GM23338 (cell line): ENCODE measurements at regions not wholly inside any gene's neighbourhood (a gene's known extent, or its start where the extent isn't known, plus 50 kb on each side); places are given as distances from the start of the nearest gene placed in this dataset.

ENCODE experiments used
- ATAC-seq: fragments of 200-7000 bp; cut with Tn5 transposase; 3 replicates; pipeline ENCODE4 v1.9.1; 2020
- DNase-seq: peaks from one replicate; pipeline ENCODE4 v3.0.0-alpha.2; 2015; ENCODE audit warnings: low spot score
- H2AFZ ChIP-seq: fragments of 200-600 bp; sonication (generic); 2 replicates; pipeline ENCODE4 v1.8.0; 2016; ENCODE audit warnings: antibody characterized with exemption, mild to moderate bottlenecking, moderate library complexity
- H3F3A ChIP-seq: fragments of 200-600 bp; sonication (generic); replicated peaks from 2 replicates; pipeline ENCODE4 v1.8.0; 2017; ENCODE audit warnings: antibody characterized with exemption, mixed run types, low read depth
- H3K27ac ChIP-seq: fragments of 200-600 bp; sonication (generic); 2 replicates; pipeline ENCODE4 v1.6.1; 2016; ENCODE audit warnings: low read depth
- H3K27me3 ChIP-seq: fragments of 200-600 bp; sonication (generic); 2 replicates; pipeline ENCODE4 v1.8.0; 2016; ENCODE audit warnings: mild to moderate bottlenecking, mixed run types, moderate library complexity; ENCODE audit not compliant: insufficient read depth
- H3K36me3 ChIP-seq: fragments of 200-600 bp; sonication (generic); 2 replicates; pipeline ENCODE4 v1.8.0; 2016; ENCODE audit warnings: mild to moderate bottlenecking; ENCODE audit not compliant: insufficient read depth
- H3K4me1 ChIP-seq: fragments of 200-600 bp; sonication (generic); 2 replicates; pipeline ENCODE4 v1.8.0; 2016; ENCODE audit warnings: mild to moderate bottlenecking, moderate library complexity; ENCODE audit not compliant: insufficient read depth
- H3K4me2 ChIP-seq: fragments of 200-600 bp; sonication (generic); 2 replicates; pipeline ENCODE4 v1.7.1; 2017; ENCODE audit warnings: mixed run types
- H3K4me3 ChIP-seq: fragments of 200-600 bp; sonication (generic); 2 replicates; pipeline ENCODE4 v1.6.1; 2016; ENCODE audit warnings: mixed run types
- H3K79me2 ChIP-seq: fragments of 200-600 bp; sonication (generic); replicated peaks from 2 replicates; pipeline ENCODE4 v1.8.0; 2017; ENCODE audit warnings: mild to moderate bottlenecking; ENCODE audit not compliant: insufficient read depth
- H3K9me2 ChIP-seq: fragments of 200-600 bp; sonication (generic); 2 replicates; pipeline ENCODE4 v1.8.0; 2017; ENCODE audit not compliant: insufficient read depth
- H4K20me1 ChIP-seq: fragments of 200-600 bp; sonication (generic); replicated peaks from 2 replicates; pipeline ENCODE4 v1.8.0; 2017; ENCODE audit warnings: mild to moderate bottlenecking; ENCODE audit not compliant: insufficient read depth
- H3K27ac Mint-ChIP-seq: 2 replicates; pipeline ENCODE4 v1.8.0; 2020; ENCODE audit warnings: inconsistent platforms, mild to moderate bottlenecking, moderate library complexity, mixed read lengths
- H3K27me3 Mint-ChIP-seq: 3 replicates; pipeline ENCODE4 v1.8.0; 2022; ENCODE audit warnings: low read depth, mild to moderate bottlenecking, moderate library complexity, mixed read lengths, inconsistent platforms; ENCODE audit not compliant: insufficient read depth, poor library complexity
- H3K36me3 Mint-ChIP-seq: 3 replicates; pipeline ENCODE4 v1.8.0; 2021; ENCODE audit warnings: low read depth, mild to moderate bottlenecking, inconsistent platforms, moderate library complexity, mixed read lengths
- H3K4me1 Mint-ChIP-seq: 3 replicates; pipeline ENCODE4 v1.8.0; 2020; ENCODE audit warnings: mild to moderate bottlenecking, inconsistent platforms, mixed read lengths
- H3K4me3 Mint-ChIP-seq: 3 replicates; pipeline ENCODE4 v1.8.0; 2021; ENCODE audit warnings: moderate library complexity, mild to moderate bottlenecking, inconsistent platforms, mixed read lengths
- H3K9me3 Mint-ChIP-seq: 3 replicates; pipeline ENCODE4 v1.8.0; 2020; ENCODE audit warnings: moderate library complexity, mild to moderate bottlenecking, inconsistent platforms, mixed read lengths
- CREB1 ChIP-seq: fragments of 250-450 bp; sonication (Bioruptor Pico); IDR thresholded peaks from 2 replicates; pipeline ENCODE4 v1.5.0; 2020; ENCODE audit warnings: low read depth, mild to moderate bottlenecking, moderate library complexity
- CTCF ChIP-seq, 2 experiments: fragments of 200-600 bp in 1 of 2; sonication (generic) in 1 of 2; conservative IDR thresholded peaks; 2 replicates each; pipeline versions ENCODE4 v1.5.1 to v1.6.1; 2016 to 2017; ENCODE audit warnings: antibody characterized with exemption in 2 of 2, low read depth in 2 of 2, mild to moderate bottlenecking in 2 of 2, moderate library complexity in 1 of 2
- ETS1 ChIP-seq: IDR thresholded peaks from 2 replicates; pipeline ENCODE4 v1.6.1; 2016; ENCODE audit warnings: antibody characterized with exemption
- EZH2 ChIP-seq: fragments of 200-600 bp; sonication (generic); IDR thresholded peaks from one replicate; pipeline ENCODE4 v1.8.0; 2017; ENCODE audit warnings: antibody characterized with exemption, mild to moderate bottlenecking, low read depth; ENCODE audit not compliant: unreplicated experiment
- JUNB ChIP-seq: IDR thresholded peaks from one replicate; pipeline ENCODE4 v1.6.1; 2016; ENCODE audit warnings: antibody characterized with exemption; ENCODE audit not compliant: unreplicated experiment
- NANOG ChIP-seq: IDR thresholded peaks from 2 replicates; pipeline ENCODE4 v1.6.1; 2016; ENCODE audit warnings: antibody characterized with exemption, borderline replicate concordance
- POLR2AphosphoS5 ChIP-seq: IDR thresholded peaks from 2 replicates; pipeline ENCODE4 v1.6.1; 2016; ENCODE audit warnings: antibody characterized with exemption, low read depth
- STAT1 ChIP-seq: IDR thresholded peaks from one replicate; pipeline ENCODE4 v1.6.1; 2016; ENCODE audit warnings: antibody characterized with exemption; ENCODE audit not compliant: unreplicated experiment
- ZNF114 ChIP-seq: fragments of 250-450 bp; sonication (Bioruptor Pico); IDR thresholded peaks from 2 replicates; pipeline ENCODE4 v1.5.0; 2020; ENCODE audit warnings: mild to moderate bottlenecking, moderate library complexity
- ZNF331 ChIP-seq: fragments of 250-450 bp; sonication (Bioruptor Pico); IDR thresholded peaks from 2 replicates; pipeline ENCODE4 v1.5.0; 2020; ENCODE audit warnings: low read depth, mild to moderate bottlenecking, moderate library complexity
- ZNF462 ChIP-seq: fragments of 250-450 bp; sonication (Bioruptor Pico); IDR thresholded peaks from 2 replicates; pipeline ENCODE4 v1.5.0; 2020; ENCODE audit warnings: mild to moderate bottlenecking, moderate library complexity

- H3K4me1 ChIP-seq: no peaks in the 10 kb centered on the region
- H3K27me3 ChIP-seq: no peaks in the 10 kb centered on the region
- no peaks in the 10 kb centered on the region for H3K9me2 ChIP-seq
- H3K36me3 ChIP-seq: no peaks in the 10 kb centered on the region
- no peaks in the 10 kb centered on the region for H3K79me2 ChIP-seq
- peaks cover 3% of the 10 kb centered on the region; the same call in 2 of the 3 replicates for H3K36me3 Mint-ChIP-seq
- no peak overlapping the region for H3K27ac ChIP-seq
- no peaks in the 10 kb centered on the region for H4K20me1 ChIP-seq
- H3K4me3 ChIP-seq: no peak overlapping the region
- no peak overlapping the region for H3K4me3 Mint-ChIP-seq
- H3K27ac Mint-ChIP-seq: no peak overlapping the region
- DNase-seq: no peak
- no peak overlapping the region for H2AFZ ChIP-seq
- H3K4me1 Mint-ChIP-seq: no peaks in the 10 kb centered on the region
- no peak for ATAC-seq
- H3K9me3 Mint-ChIP-seq: peaks cover 7% of the 10 kb centered on the region; the same call in 2 of the 3 replicates
- no peak for TF ChIP-seq ZNF114 (CRISPR knock-in tag)
- no peak for TF ChIP-seq ZNF331 (CRISPR knock-in tag)
- TF ChIP-seq CREB1 (CRISPR knock-in tag): no peak
- no peaks in the 10 kb centered on the region for H3K27me3 Mint-ChIP-seq
- no peak overlapping the region for H3K4me2 ChIP-seq
- no peaks in the 10 kb centered on the region for H3F3A ChIP-seq
These were observed 539.4 kb upstream of the GJE1 start for GRCh38 chr6:141593311-141593710.

- no peaks in the 10 kb centered on the region for H3K36me3 ChIP-seq
- DNase-seq (no peak), ATAC-seq (no peak)
- no peak overlapping the region for H2AFZ ChIP-seq
- H3K4me2 ChIP-seq: no peak overlapping the region
- H3K27ac ChIP-seq: no peak overlapping the region
- Mint-ChIP-seq H3K27ac (no peak overlapping the region), H3K4me3 (no peak overlapping the region), H3K4me1 (no peaks in the 10 kb centered on the region), H3K36me3 (peaks cover 7% of the 10 kb centered on the region; the same call in 2 of the 3 replicates), H3K27me3 (no peaks in the 10 kb centered on the region), H3K9me3 (peaks cover 18% of the 10 kb centered on the region; the same call in 2 of the 3 replicates)
- no peaks in the 10 kb centered on the region for H3F3A ChIP-seq
- H3K4me1 ChIP-seq: no peaks in the 10 kb centered on the region
- H3K4me3 ChIP-seq: no peak overlapping the region
- H3K9me2 ChIP-seq: no peaks in the 10 kb centered on the region
- H3K79me2 ChIP-seq: no peaks in the 10 kb centered on the region
- H3K27me3 ChIP-seq: no peaks in the 10 kb centered on the region
- H4K20me1 ChIP-seq: no peaks in the 10 kb centered on the region
- TF ChIP-seq CREB1 (CRISPR knock-in tag) (no peak), NANOG (no peak), STAT1 (no peak), ETS1 (no peak), POLR2AphosphoS5 (no peak), ZNF114 (CRISPR knock-in tag) (no peak), EZH2 (no peak), JUNB (no peak), CTCF (conservative IDR thresholded peaks at IDR 0.05; ENCODE audit: low read depth in 2 of 2) (no peak), ZNF462 (no peak)
These were observed 545.1 kb upstream of the GJE1 start for GRCh38 chr6:141587482-141588266.
